ENCODE measurements at regions not wholly inside any gene's neighbourhood (a gene's known extent, or its start where the extent isn't known, plus 50 kb on each side); places are given as distances from the start of the nearest gene placed in this dataset.

GRCh38 chr1:56390934-56391731 lies 188.2 kb downstream of the PLPP3 start:
- TF ChIP-seq CTCF (IDR thresholded peaks at IDR 0.05) (no peak), POLR2A (IDR thresholded peaks at IDR 0.05) (no peak)
- WGBS, 2 donors: 88 to 89% methylated on average over 16 of the region's 16 CpGs
- intact Hi-C loops (cut with DNase I; ENCODE audit: low total_unique reads): no loop called here
- no peak for DNase-seq (ENCODE audit: low spot score in 2 of 2)
- no peak overlapping the region for H3K4me3 ChIP-seq (ENCODE audit: low read depth, poor library complexity, severe bottlenecking)

- no peak for TF ChIP-seq CTCF (IDR thresholded peaks at IDR 0.05)
- TF ChIP-seq POLR2A (IDR thresholded peaks at IDR 0.05): no peak
- no peak for DNase-seq (ENCODE audit: low spot score in 2 of 2)
- WGBS, 2 donors: 55 to 70% methylated on average over 3 of the region's 3 CpGs
- intact Hi-C loops (cut with DNase I; ENCODE audit: low total_unique reads): no loop called here
- H3K4me3 ChIP-seq (ENCODE audit: low read depth, poor library complexity, severe bottlenecking): no peak overlapping the region
Observed at GRCh38 chr1:56390232-56390867, 189.0 kb downstream of the PLPP3 start.

GRCh38 chr1:56389813-56390212 lies 189.6 kb downstream of the PLPP3 start:
- TF ChIP-seq POLR2A (IDR thresholded peaks at IDR 0.05) (no peak), CTCF (IDR thresholded peaks at IDR 0.05) (no peak)
- no peak for DNase-seq (ENCODE audit: low spot score in 2 of 2)
- 73 to 75% methylated on average over 2 of the region's 2 CpGs for WGBS, 2 donors
- no peak overlapping the region for H3K4me3 ChIP-seq (ENCODE audit: low read depth, poor library complexity, severe bottlenecking)
- intact Hi-C loops (cut with DNase I; ENCODE audit: low total_unique reads): no loop called here

GRCh38 chr1:56387071-56387740 lies 192.2 kb downstream of the PLPP3 start:
- no peak overlapping the region for H3K4me3 ChIP-seq (ENCODE audit: low read depth, poor library complexity, severe bottlenecking)
- TF ChIP-seq CTCF (IDR thresholded peaks at IDR 0.05) (no peak), POLR2A (IDR thresholded peaks at IDR 0.05) (no peak)
- WGBS, 2 donors: 72 to 79% methylated on average over 1 of the region's 1 CpG
- DNase-seq (ENCODE audit: low spot score in 2 of 2): no peak
- intact Hi-C loops (cut with DNase I; ENCODE audit: low total_unique reads): no loop called here

- TF ChIP-seq POLR2A (IDR thresholded peaks at IDR 0.05): no peak
- no peak for TF ChIP-seq CTCF (IDR thresholded peaks at IDR 0.05)
- DNase-seq (ENCODE audit: low spot score in 2 of 2): no peak
- no peak overlapping the region for H3K4me3 ChIP-seq (ENCODE audit: low read depth, poor library complexity, severe bottlenecking)
- WGBS, 2 donors: 73 to 88% methylated on average over 1 of the region's 1 CpG
- intact Hi-C loops (cut with DNase I; ENCODE audit: low total_unique reads): no loop called here
Observed at GRCh38 chr1:56385314-56385713, 194.0 kb downstream of the PLPP3 start.

Data from lower leg skin (tissue), 4 donors.